SU-DHL-6 (cell line): ENCODE measurements at regions not wholly inside any gene's neighbourhood (a gene's known extent, or its start where the extent isn't known, plus 50 kb on each side); places are given as distances from the start of the nearest gene placed in this dataset.
"Not testable (repeated sequence)": the region's sequence is repeated elsewhere in the genome, so short reads cannot be mapped to it uniquely, and the experiment has no call there.

Source experiments
- H2AFZ ChIP-seq: fragments of 200-600 bp; sonication (generic); 2 replicates; pipeline ENCODE4 v1.6.1; 2014; ENCODE audit warnings: low read depth, mild to moderate bottlenecking, moderate library complexity, mixed read lengths, antibody characterized with exemption, low read length; ENCODE audit not compliant: severe bottlenecking
- H3F3A ChIP-seq: fragments of 200-600 bp; shearing (Covaris generic); 2 replicates; pipeline ENCODE4 v1.6.0; 2016; ENCODE audit warnings: antibody characterized with exemption, mild to moderate bottlenecking; ENCODE audit not compliant: insufficient read depth
- H3K27ac ChIP-seq: fragments of 200-600 bp; sonication (generic); 2 replicates; pipeline ENCODE4 v1.5.1; 2016; ENCODE audit warnings: low read depth, mild to moderate bottlenecking, low read length, moderate library complexity, mixed read lengths
- H3K27me3 ChIP-seq: fragments of 200-600 bp; sonication (generic), shearing (Covaris generic); 2 replicates; pipeline ENCODE4 v1.6.0; 2014; ENCODE audit warnings: mild to moderate bottlenecking, low read length
- H3K36me3 ChIP-seq: fragments of 200-600 bp; sonication (generic); 2 replicates; pipeline ENCODE4 v1.6.1; 2014; ENCODE audit warnings: mild to moderate bottlenecking, low read length, mixed read lengths
- H3K4me2 ChIP-seq: fragments of 300-600, 200-600 bp; shearing (Covaris generic), sonication (generic); 2 replicates; pipeline ENCODE4 v1.6.0; 2014; ENCODE audit warnings: low read length, low read depth, mild to moderate bottlenecking; ENCODE audit not compliant: poor library complexity, severe bottlenecking
- H3K4me3 ChIP-seq: fragments of 200-600 bp; sonication (generic); 2 replicates; pipeline ENCODE4 v1.5.1; 2014; ENCODE audit warnings: antibody characterized with exemption, low read length, mild to moderate bottlenecking, mixed read lengths; ENCODE audit not compliant: insufficient read depth, poor library complexity, severe bottlenecking
- H3K79me2 ChIP-seq: fragments of 200-600 bp; sonication (generic); 2 replicates; pipeline ENCODE4 v1.6.1; 2014; ENCODE audit warnings: mild to moderate bottlenecking, low read length, moderate library complexity; ENCODE audit not compliant: insufficient read depth
- H3K9ac ChIP-seq: fragments of 200-600 bp; sonication (generic); 2 replicates; pipeline ENCODE4 v1.7.0; 2014; ENCODE audit warnings: mild to moderate bottlenecking, low read length
- H3K9me2 ChIP-seq: fragments of 200-600 bp; sonication (generic); replicated peaks from 2 replicates; pipeline ENCODE4 v1.6.1; 2014; ENCODE audit warnings: low read length; ENCODE audit not compliant: insufficient read depth
- H3K9me3 ChIP-seq: fragments of 200-600 bp; sonication (generic); 2 replicates; pipeline ENCODE4 v1.6.1; 2014; ENCODE audit warnings: low read length, mixed read lengths; ENCODE audit not compliant: insufficient read depth
- H4K20me1 ChIP-seq: fragments of 200-600 bp; sonication (generic); 2 replicates; pipeline ENCODE4 v1.6.1; 2014; ENCODE audit warnings: low read depth, mild to moderate bottlenecking, antibody characterized with exemption, low read length, moderate library complexity, mixed read lengths
- EZH2phosphoT487 ChIP-seq: fragments of 200-600 bp; sonication (generic), shearing (Covaris generic); conservative IDR thresholded peaks from 2 replicates; pipeline ENCODE4 v1.6.1; 2018; ENCODE audit warnings: mild to moderate bottlenecking, antibody characterized with exemption, low read length, moderate library complexity, mixed read lengths
- TF ChIP-seq, protein P1 (sequence below): fragments of 200-600 bp; sonication (generic); IDR thresholded peaks from one replicate; pipeline ENCODE4 v1.5.1; 2017; ENCODE audit warnings: antibody characterized with exemption, mild to moderate bottlenecking, low read length, moderate library complexity; ENCODE audit not compliant: insufficient read depth, poor library complexity, severe bottlenecking

GRCh38 chr12:111245701-111246476 is 123.0 kb downstream of the PHETA1 start:
- Histone ChIP-seq H3K27ac (no peak overlapping the region), H3K9ac (no peak overlapping the region), H3F3A (peaks cover 1% of the 10 kb centered on the region; the same call in 1 of the 2 replicates), H4K20me1 (peaks cover 1% of the 10 kb centered on the region; the same call in 1 of the 2 replicates), H3K9me3 (no peaks in the 10 kb centered on the region), H3K79me2 (peaks cover 13% of the 10 kb centered on the region; the same call in 1 of the 2 replicates), H3K9me2 (no peaks in the 10 kb centered on the region), H3K27me3 (no peaks in the 10 kb centered on the region), H3K4me3 (no peak overlapping the region), H3K4me2 (no peak overlapping the region), H2AFZ (no peak overlapping the region), H3K36me3 (peaks cover 12% of the 10 kb centered on the region; the same call in 1 of the 2 replicates)
- TF ChIP-seq, protein P1, sequence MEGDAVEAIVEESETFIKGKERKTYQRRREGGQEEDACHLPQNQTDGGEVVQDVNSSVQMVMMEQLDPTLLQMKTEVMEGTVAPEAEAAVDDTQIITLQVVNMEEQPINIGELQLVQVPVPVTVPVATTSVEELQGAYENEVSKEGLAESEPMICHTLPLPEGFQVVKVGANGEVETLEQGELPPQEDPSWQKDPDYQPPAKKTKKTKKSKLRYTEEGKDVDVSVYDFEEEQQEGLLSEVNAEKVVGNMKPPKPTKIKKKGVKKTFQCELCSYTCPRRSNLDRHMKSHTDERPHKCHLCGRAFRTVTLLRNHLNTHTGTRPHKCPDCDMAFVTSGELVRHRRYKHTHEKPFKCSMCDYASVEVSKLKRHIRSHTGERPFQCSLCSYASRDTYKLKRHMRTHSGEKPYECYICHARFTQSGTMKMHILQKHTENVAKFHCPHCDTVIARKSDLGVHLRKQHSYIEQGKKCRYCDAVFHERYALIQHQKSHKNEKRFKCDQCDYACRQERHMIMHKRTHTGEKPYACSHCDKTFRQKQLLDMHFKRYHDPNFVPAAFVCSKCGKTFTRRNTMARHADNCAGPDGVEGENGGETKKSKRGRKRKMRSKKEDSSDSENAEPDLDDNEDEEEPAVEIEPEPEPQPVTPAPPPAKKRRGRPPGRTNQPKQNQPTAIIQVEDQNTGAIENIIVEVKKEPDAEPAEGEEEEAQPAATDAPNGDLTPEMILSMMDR: no peak
- no peak for TF ChIP-seq EZH2phosphoT487

- Histone ChIP-seq H3K4me3 (no peak overlapping the region), H2AFZ (no peak overlapping the region), H3K27ac (no peak overlapping the region), H3K36me3 (0 out of 2 replicates have a peak, but pooled peaks cover 9% of the 10 kb centered on the region), H3K9me2 (no peaks in the 10 kb centered on the region), H3F3A (no peaks in the 10 kb centered on the region), H3K4me2 (no peak overlapping the region), H3K9ac (no peak overlapping the region), H3K27me3 (no peaks in the 10 kb centered on the region), H3K79me2 (peaks cover 6% of the 10 kb centered on the region; the same call in 1 of the 2 replicates), H3K9me3 (no peaks in the 10 kb centered on the region), H4K20me1 (no peaks in the 10 kb centered on the region)
- no peak for TF ChIP-seq EZH2phosphoT487
- TF ChIP-seq, protein P1: no peak
Observed at GRCh38 chr12:111244673-111245072, 124.2 kb downstream of the PHETA1 start.

DNA sequence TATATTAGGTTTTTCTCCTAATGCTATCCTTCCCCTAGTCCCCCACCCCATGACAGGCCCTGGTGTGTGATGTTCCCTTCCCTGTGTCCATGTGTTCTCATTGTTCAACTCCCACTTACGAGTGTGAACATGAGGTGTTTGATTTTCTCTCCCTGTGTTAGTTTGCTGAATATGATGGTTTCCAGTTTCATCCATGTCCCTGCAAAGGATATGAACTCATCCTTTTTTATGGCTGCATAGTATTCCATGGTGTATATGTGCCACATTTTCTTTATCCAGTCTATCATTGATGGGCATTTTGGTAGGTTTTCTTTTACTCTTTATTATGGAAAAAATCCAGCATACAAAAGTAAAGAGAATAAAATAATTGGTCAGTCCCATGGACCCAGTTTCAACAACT is 126.1 kb downstream of the PHETA1 start:
- H4K20me1 ChIP-seq, H3K27me3 ChIP-seq, H3K4me3 ChIP-seq, H3F3A ChIP-seq, H3K79me2 ChIP-seq, H2AFZ ChIP-seq, H3K9me2 ChIP-seq, H3K27ac ChIP-seq, H3K4me2 ChIP-seq, H3K9ac ChIP-seq, H3K9me3 ChIP-seq: not testable (repeated sequence)
- H3K36me3 ChIP-seq: peaks cover 10% of the 10 kb centered on the region; the same call in 1 of the 2 replicates

DNA sequence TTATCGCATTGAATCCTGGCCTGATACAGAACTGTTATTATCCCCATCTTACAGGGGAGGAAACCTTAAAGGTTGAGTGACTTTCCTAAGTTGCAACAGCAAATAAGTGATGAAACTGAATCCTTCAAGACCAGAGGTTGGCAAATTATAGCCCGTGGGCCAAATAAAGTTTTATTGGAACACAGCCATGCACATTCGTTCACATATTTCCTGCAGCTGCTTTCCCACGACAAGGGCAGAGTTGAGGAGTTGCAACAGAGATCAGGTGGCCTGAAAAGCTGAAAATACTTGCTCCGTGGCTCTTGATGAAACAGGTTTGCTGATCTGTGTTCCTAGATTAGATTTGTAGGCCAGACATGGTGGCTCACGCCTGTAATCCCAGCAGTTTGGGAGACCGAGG is 126.7 kb downstream of the PHETA1 start:
- Histone ChIP-seq H2AFZ (no peak overlapping the region), H3K9me2 (no peaks in the 10 kb centered on the region), H4K20me1 (no peaks in the 10 kb centered on the region; the same call in 1 of the 2 replicates), H3K9ac (no peak overlapping the region), H3K27ac (no peak overlapping the region), H3K9me3 (no peaks in the 10 kb centered on the region), H3F3A (no peaks in the 10 kb centered on the region), H3K79me2 (0 out of 2 replicates have a peak, but pooled peaks cover 6% of the 10 kb centered on the region), H3K27me3 (no peaks in the 10 kb centered on the region), H3K36me3 (peaks cover 10% of the 10 kb centered on the region; the same call in 1 of the 2 replicates), H3K4me3 (no peak overlapping the region), H3K4me2 (no peak overlapping the region)
- no peak for TF ChIP-seq EZH2phosphoT487
- TF ChIP-seq, protein P1: no peak
